Gastrocnemius medialis (tissue), 4 donors: ENCODE measurements at regions not wholly inside any gene's neighbourhood (a gene's known extent, or its start where the extent isn't known, plus 50 kb on each side); places are given as distances from the start of the nearest gene placed in this dataset.

Experiments
- ATAC-seq, 2 donors: fragments of 150-250 bp; one replicate each; pipeline ENCODE4 v1.9.1; 2016
- DNase-seq, 2 donors: peaks; one replicate each; pipeline ENCODE4 v3.0.0-alpha.2; 2019
- H3K27ac ChIP-seq, 4 donors: fragments of 200-600 bp; sonication (generic); 1 replicate in 1 of 4; 2 replicates in 3 of 4; pipeline ENCODE4 v1.5.1; 2016 to 2018; ENCODE audit warnings: mild to moderate bottlenecking in 2 of 4, moderate library complexity in 1 of 4
- H3K27me3 ChIP-seq, 3 donors: fragments of 200-600 bp; sonication (generic) in 2 of 3; 1 replicate in 1 of 3; 2 replicates in 2 of 3; pipeline versions ENCODE4 v1.5.1 to v1.6.0; 2016 to 2019; ENCODE audit warnings: mild to moderate bottlenecking in 1 of 3, moderate library complexity in 1 of 3
- H3K36me3 ChIP-seq, 2 donors: fragments of 200-600 bp; sonication (generic) in 1 of 2; one replicate each; pipeline ENCODE4 v1.5.1; 2017 to 2018
- H3K4me1 ChIP-seq, 2 donors: fragments of 200-600 bp; sonication (generic) in 1 of 2; one replicate each; pipeline ENCODE4 v1.5.1; 2016 to 2017; ENCODE audit warnings: mild to moderate bottlenecking in 2 of 2
- H3K4me3 ChIP-seq, 4 donors: fragments of 200-600 bp; sonication (generic) in 3 of 4; 1 replicate in 1 of 4; 2 replicates in 3 of 4; pipeline ENCODE4 v1.5.1; 2016 to 2019; ENCODE audit warnings: mild to moderate bottlenecking in 2 of 4
- H3K9me3 ChIP-seq, 3 donors: fragments of 200-600 bp; sonication (generic) in 2 of 3; 1 replicate in 1 of 3; 2 replicates in 2 of 3; pipeline ENCODE4 v1.5.1; 2016 to 2019
- POLR2A ChIP-seq, 2 donors: fragments of 450-650 bp; IDR thresholded peaks; one replicate each; pipeline ENCODE4 v1.6.1; 2017; ENCODE audit warnings: antibody characterized with exemption in 2 of 2, mild to moderate bottlenecking in 2 of 2, moderate library complexity in 2 of 2
- in situ Hi-C, 4 donors: fragments of 200-750 bp; cut with MboI; loops; one replicate each; pipeline versions ENCODE4 v1.15.0 to v1.8.0; 2017; ENCODE audit warnings: low sequenced_read_pairs in 4 of 4
- intact Hi-C: fragments of 100-400 bp; cut with DNase I; formaldehyde crosslinking; loops from one replicate; pipeline ENCODE4 v1.15.1; 2023; ENCODE audit warnings: low total_unique reads
- TF ChIP-seq, protein P1 (sequence below), 5 experiments: fragments of 450-650 bp in 3 of 5; fragments of 200-600 bp in 2 of 5; sonication (generic) in 2 of 5; IDR thresholded peaks in 4 of 5; conservative IDR thresholded peaks in 1 of 5; 1 replicate in 4 of 5; 2 replicates in 1 of 5; pipeline ENCODE4 v1.5.1; 2016 to 2019; ENCODE audit warnings: antibody characterized with exemption in 5 of 5, mild to moderate bottlenecking in 3 of 5, moderate library complexity in 3 of 5

DNA sequence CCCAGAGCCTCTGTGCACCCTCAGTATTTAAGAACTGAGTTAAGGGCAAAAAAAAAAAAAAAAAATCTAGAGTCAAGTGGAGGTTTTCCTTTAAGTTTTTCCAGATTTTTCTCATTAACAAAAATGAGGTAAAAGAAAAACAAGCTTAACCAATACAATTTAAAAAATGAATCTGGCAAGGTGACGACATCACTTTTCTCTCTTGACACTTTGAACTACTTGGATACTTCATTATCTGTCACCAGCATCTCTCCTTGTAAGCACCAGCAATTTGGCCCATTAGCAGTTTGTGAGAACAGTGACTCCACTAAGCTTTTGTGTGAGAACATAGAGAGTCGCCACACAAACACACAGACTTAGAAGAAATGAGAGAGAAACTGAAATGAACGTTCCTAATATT, 345.7 kb upstream of the SLC30A5 start:
- peaks cover 22 to 31% of the 10 kb centered on the region in 2 donors for H3K4me1 ChIP-seq
- no peak for ATAC-seq
- in situ Hi-C loops (no loop called here), intact Hi-C loops (no loop called here)
- TF ChIP-seq, protein P1, sequence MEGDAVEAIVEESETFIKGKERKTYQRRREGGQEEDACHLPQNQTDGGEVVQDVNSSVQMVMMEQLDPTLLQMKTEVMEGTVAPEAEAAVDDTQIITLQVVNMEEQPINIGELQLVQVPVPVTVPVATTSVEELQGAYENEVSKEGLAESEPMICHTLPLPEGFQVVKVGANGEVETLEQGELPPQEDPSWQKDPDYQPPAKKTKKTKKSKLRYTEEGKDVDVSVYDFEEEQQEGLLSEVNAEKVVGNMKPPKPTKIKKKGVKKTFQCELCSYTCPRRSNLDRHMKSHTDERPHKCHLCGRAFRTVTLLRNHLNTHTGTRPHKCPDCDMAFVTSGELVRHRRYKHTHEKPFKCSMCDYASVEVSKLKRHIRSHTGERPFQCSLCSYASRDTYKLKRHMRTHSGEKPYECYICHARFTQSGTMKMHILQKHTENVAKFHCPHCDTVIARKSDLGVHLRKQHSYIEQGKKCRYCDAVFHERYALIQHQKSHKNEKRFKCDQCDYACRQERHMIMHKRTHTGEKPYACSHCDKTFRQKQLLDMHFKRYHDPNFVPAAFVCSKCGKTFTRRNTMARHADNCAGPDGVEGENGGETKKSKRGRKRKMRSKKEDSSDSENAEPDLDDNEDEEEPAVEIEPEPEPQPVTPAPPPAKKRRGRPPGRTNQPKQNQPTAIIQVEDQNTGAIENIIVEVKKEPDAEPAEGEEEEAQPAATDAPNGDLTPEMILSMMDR (IDR thresholded peaks at IDR 0.05 in 4 of 5, conservative IDR thresholded peaks at IDR 0.05 in 1 of 5) = no peak
- no peak for TF ChIP-seq POLR2A (IDR thresholded peaks at IDR 0.05)
- H3K36me3 ChIP-seq = no peaks in the 10 kb centered on the region
- no peaks in the 10 kb centered on the region for H3K27me3 ChIP-seq
- no peak overlapping the region for H3K4me3 ChIP-seq
- H3K9me3 ChIP-seq = no peaks in the 10 kb centered on the region
- H3K27ac ChIP-seq = peak overlapping the region in 1 of 4 donors; percentile 74
- no peak for DNase-seq

DNA sequence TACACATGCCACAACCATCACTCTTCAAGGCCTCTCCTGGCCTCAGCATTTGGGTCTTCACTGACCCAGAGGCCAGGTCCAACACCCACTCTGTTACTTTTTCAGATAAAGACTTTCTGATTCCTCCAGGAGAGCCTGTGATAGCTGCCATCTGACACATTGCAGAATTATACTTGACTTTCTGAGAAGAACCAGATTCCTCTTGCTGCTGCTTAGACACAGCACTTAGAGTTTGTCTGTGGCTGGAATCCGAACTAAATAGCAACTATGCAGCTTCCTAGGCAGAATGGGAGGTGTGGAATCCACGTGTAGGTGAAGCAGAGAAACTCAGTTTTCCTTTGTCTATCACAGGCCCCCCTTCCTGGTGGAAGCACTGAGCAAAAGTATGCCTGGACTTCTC, 344.7 kb upstream of the SLC30A5 start:
- ATAC-seq (no peak), DNase-seq (no peak)
- H3K4me1 ChIP-seq = peaks cover 22 to 31% of the 10 kb centered on the region in 2 donors
- H3K9me3 ChIP-seq = no peaks in the 10 kb centered on the region
- TF ChIP-seq POLR2A (IDR thresholded peaks at IDR 0.05) = no peak
- TF ChIP-seq, protein P1 (IDR thresholded peaks at IDR 0.05 in 4 of 5, conservative IDR thresholded peaks at IDR 0.05 in 1 of 5) = no peak
- H3K27ac ChIP-seq = peak overlapping the region in 2 of 4 donors; percentile 15 to 74
- H3K27me3 ChIP-seq = no peaks in the 10 kb centered on the region
- in situ Hi-C loops = no loop called here
- no peak overlapping the region for H3K4me3 ChIP-seq
- H3K36me3 ChIP-seq = no peaks in the 10 kb centered on the region
- intact Hi-C loops = no loop called here

DNA sequence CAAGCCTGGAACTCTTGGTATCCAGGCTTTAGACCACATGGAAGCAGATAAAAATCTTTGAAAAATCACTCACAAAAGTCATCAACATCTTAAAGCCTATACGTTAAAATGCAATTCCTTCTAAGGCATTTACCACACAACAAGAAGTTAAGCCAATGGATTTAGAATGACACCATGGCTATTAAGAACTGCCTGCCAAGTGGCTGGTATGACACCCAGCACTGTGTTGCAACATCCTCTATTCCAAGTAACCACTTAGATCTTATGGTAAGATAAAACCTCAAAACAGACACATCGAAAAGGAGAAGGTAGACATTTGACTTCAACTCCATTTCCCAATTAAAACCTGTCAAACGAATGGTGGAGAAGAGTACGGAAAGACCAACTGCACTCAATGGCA, 344.2 kb upstream of the SLC30A5 start:
- no peaks in the 10 kb centered on the region for H3K36me3 ChIP-seq
- H3K27ac ChIP-seq = peak overlapping the region in 2 of 4 donors; percentile 15 to 74
- TF ChIP-seq POLR2A (IDR thresholded peaks at IDR 0.05) = no peak
- TF ChIP-seq, protein P1 (IDR thresholded peaks at IDR 0.05 in 4 of 5, conservative IDR thresholded peaks at IDR 0.05 in 1 of 5) = no peak
- no peaks in the 10 kb centered on the region for H3K27me3 ChIP-seq
- in situ Hi-C loops = no loop called here
- DNase-seq = peak in 1 of 2 donors; percentile 36
- no peaks in the 10 kb centered on the region for H3K9me3 ChIP-seq
- peaks cover 22 to 31% of the 10 kb centered on the region in 2 donors for H3K4me1 ChIP-seq
- H3K4me3 ChIP-seq = no peak overlapping the region
- intact Hi-C loops = no loop called here
- ATAC-seq = peak; percentile 60 to 61

DNA sequence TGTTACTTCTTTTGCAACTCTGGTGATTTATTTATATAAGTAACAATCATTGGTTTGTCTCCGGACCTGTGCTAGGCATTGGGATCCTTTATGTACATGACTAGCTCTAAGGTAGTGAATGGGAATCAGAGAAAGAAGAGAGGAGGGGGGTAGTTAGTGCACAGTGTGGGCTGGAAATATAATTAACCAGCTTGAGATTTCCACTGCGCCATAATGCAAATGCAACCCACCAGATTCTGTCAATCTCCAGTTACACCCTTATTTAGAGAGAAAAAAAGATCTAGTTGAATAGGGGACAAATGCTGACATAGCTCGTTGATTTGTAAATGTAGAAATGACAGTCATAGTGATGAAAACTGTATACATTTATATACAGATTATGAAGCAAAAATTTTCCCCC, 342.2 kb upstream of the SLC30A5 start:
- in situ Hi-C loops (no loop called here), intact Hi-C loops (no loop called here)
- ATAC-seq = no peak
- peaks cover 19 to 22% of the 10 kb centered on the region in 2 donors for H3K4me1 ChIP-seq
- no peaks in the 10 kb centered on the region for H3K36me3 ChIP-seq
- no peak overlapping the region for H3K4me3 ChIP-seq
- DNase-seq = no peak
- no peak overlapping the region for H3K27ac ChIP-seq
- H3K9me3 ChIP-seq = no peaks in the 10 kb centered on the region
- H3K27me3 ChIP-seq = no peaks in the 10 kb centered on the region
- TF ChIP-seq POLR2A (IDR thresholded peaks at IDR 0.05) = no peak
- TF ChIP-seq, protein P1 (IDR thresholded peaks at IDR 0.05 in 4 of 5, conservative IDR thresholded peaks at IDR 0.05 in 1 of 5) = no peak

DNA sequence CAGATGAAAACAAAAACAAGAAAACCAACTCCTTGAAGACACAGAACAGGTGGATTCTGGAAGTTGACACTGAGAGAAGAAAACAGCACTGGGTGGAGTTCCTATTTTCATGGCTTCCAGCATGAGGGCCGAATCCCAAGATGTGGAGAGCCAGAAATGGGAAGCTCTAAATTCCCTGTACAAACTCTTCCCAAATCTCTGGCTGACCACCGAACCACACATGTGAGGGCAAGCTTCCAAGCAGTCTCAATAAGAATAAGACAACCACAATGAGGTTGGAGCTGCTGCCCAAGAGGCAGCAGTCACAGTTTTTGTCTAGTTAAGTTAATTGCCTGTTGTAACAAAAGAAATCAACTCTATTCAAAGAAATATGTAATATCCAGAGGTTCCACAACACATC, 339.3 kb upstream of the SLC30A5 start:
- ATAC-seq = no peak
- H3K27ac ChIP-seq = no peak overlapping the region
- DNase-seq = no peak
- no peaks in the 10 kb centered on the region for H3K36me3 ChIP-seq
- intact Hi-C loops = no loop called here
- H3K4me3 ChIP-seq = no peak overlapping the region
- H3K27me3 ChIP-seq = no peaks in the 10 kb centered on the region
- TF ChIP-seq, protein P1 (IDR thresholded peaks at IDR 0.05 in 4 of 5, conservative IDR thresholded peaks at IDR 0.05 in 1 of 5) = no peak
- no peak for TF ChIP-seq POLR2A (IDR thresholded peaks at IDR 0.05)
- H3K4me1 ChIP-seq = peaks cover 4 to 6% of the 10 kb centered on the region in 2 donors
- in situ Hi-C loops = no loop called here
- H3K9me3 ChIP-seq = no peaks in the 10 kb centered on the region
